GM12875 (cell line): ENCODE measurements at regions not wholly inside any gene's neighbourhood (a gene's known extent, or its start where the extent isn't known, plus 50 kb on each side); places are given as distances from the start of the nearest gene placed in this dataset.

ENCODE experiments used
- H3K4me3 ChIP-seq: one replicate; pipeline ENCODE4 v1.5.1; 2011; ENCODE audit warnings: low read depth, low read length, control low read depth
- TF ChIP-seq, protein P1 (sequence below): IDR thresholded peaks from 2 replicates; pipeline ENCODE4 v1.5.1; 2011; ENCODE audit warnings: low read depth, mild to moderate bottlenecking, control low read depth, inconsistent platforms, low read length, moderate library complexity, borderline replicate concordance; ENCODE audit not compliant: insufficient read depth

DNA sequence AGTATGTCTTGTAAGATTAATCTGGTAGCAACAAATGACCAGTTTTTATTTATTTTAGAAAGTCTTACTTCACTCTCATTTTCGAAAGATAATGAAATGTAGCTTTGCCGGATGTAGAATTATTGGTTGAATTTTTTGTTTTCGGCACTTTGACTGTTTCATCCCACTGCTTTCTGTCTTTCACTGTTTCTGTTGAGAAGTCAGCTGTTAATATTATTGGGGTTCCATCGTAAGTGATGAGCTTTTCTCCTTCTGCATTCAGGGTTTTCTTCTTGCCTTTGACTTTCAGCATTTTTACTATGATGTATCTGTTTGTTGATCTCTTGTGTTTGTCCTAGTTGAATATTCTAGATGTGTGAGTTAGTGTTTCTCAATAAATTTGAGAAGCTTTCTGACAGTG is 383.4 kb downstream of the PAX1 start:
- TF ChIP-seq, protein P1, sequence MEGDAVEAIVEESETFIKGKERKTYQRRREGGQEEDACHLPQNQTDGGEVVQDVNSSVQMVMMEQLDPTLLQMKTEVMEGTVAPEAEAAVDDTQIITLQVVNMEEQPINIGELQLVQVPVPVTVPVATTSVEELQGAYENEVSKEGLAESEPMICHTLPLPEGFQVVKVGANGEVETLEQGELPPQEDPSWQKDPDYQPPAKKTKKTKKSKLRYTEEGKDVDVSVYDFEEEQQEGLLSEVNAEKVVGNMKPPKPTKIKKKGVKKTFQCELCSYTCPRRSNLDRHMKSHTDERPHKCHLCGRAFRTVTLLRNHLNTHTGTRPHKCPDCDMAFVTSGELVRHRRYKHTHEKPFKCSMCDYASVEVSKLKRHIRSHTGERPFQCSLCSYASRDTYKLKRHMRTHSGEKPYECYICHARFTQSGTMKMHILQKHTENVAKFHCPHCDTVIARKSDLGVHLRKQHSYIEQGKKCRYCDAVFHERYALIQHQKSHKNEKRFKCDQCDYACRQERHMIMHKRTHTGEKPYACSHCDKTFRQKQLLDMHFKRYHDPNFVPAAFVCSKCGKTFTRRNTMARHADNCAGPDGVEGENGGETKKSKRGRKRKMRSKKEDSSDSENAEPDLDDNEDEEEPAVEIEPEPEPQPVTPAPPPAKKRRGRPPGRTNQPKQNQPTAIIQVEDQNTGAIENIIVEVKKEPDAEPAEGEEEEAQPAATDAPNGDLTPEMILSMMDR, result no peak
- H3K4me3 ChIP-seq, result no peak overlapping the region

DNA sequence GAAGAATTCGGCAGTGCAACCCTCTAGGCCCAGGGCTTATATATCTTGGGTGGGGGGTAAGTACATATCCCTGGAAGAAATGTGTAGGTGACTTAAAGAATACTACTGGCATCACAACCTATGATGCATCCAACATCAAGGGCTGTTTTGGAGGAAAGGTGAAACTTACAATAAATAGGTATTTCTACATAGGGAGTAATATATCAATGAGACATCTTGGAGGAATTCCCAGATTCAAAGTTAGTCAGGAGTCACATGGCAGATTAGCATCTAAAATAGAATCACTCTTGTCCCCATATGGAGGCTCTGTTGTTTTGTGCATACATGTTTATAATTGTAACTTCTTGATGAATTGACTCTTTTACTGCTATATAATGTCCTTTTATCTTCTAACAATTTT is 375.5 kb downstream of the PAX1 start:
- TF ChIP-seq, protein P1, result no peak

DNA sequence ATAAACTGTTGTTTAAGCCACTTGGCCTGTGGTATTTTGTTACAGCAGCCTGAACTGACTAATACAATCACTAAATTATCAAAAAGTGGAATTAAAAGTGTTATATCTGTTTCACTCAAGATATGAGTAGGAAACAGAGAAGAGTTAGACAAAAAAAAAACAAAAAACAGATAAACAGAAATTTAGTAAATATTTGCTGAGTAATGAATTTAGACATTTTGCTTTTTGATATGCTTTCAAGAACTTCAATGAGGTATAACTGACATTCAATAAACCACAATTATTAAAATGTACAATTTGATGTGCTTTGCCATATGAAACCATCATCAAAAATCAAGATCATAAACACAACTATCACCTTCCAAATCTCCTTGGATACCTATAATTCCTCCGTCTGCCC is 369.2 kb downstream of the PAX1 start:
- no peak overlapping the region for H3K4me3 ChIP-seq
- TF ChIP-seq, protein P1, result no peak

More for the DNA sequence above, 375.5 kb downstream of the PAX1 start:
- no peak overlapping the region for H3K4me3 ChIP-seq

DNA sequence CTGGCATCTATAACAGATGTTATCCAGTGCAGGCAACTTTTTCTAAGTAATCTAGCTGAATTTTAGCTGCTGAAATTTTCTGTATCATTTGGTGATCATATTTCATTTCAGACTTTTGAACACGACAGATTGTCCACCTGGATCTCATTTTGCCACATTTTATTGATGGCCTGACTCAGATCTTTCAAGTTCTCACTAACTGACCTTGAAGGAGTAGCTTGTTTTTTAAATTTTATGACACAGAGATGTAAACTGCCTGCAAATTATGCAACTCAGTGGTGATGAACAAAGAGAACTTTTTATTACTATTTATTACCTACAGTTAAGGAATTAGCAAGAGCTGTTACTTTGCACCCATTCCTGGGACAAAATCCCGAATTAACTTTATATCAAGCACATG is 366.4 kb downstream of the PAX1 start:
- TF ChIP-seq, protein P1, result no peak
- H3K4me3 ChIP-seq, result no peak overlapping the region

DNA sequence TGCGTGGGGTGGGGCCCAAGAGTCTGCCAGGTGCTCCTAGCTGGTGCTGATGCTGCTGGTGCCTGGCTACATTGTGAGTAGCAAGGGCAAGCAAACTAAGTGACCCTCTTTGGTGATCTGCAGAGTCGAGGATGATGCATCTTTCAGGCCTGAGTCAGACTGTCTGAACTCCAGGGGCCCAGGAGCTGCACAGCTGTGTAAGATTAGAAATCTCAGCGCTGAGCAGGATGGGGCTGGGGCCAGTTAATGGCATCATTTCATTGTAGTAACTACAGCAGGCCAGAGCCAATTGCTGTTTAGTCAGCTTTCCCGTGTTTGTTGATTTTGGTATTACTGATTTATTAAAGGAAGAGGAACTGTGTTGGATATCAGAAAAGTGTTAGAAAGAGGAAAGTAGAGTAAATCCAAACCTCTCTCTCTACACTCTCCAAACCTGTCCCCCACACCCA is 365.2 kb downstream of the PAX1 start:
- H3K4me3 ChIP-seq, result no peak overlapping the region
- TF ChIP-seq, protein P1, result no peak

DNA sequence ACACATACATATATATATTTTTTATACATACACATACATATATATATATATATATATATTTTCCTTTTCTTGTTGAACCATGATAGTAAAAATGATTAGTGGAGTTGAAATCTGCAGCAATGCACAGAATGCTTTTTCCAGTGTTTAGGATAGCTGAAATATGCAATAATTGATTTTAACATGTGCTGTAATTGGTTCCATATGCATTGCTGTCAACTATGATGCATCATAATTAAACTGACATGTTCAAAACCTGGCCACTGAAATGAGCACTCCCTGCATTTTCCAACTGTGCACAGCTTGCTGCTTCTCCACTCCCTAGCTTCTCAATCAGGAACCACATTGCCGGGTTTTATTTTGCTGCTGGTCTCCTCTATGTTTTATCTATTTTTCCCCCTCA is 358.3 kb downstream of the PAX1 start:
- TF ChIP-seq, protein P1, result no peak
- no peak overlapping the region for H3K4me3 ChIP-seq

DNA sequence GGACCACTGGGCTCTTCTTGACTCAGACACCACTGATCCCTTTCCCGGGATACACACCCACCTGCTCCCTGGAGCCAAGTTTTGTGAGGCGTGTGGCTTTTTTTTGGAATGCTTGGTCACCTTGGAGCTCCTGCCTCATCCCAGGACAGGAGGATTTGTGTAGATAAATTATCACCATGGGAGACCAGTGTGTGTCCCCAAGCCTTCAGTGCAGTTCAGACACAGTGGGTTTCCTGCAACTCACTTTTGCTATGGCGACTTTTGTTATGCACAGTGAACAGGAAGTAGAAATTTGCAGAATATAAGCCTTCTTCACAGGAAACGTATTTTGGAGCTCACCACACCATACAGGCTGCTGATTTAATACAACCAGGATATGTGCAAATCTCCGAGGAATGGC is 357.4 kb downstream of the PAX1 start:
- no peak overlapping the region for H3K4me3 ChIP-seq

More for the DNA sequence above, 357.4 kb downstream of the PAX1 start:
- TF ChIP-seq, protein P1, result no peak
